Activated CD8-positive, alpha-beta T cell treated with anti-CD3 and anti-CD28 coated beads, Interleukin-2, amount 10 ng/mL, durations not matched to agents 7 days and 5 days (primary cell): ENCODE measurements at regions not wholly inside any gene's neighbourhood (a gene's known extent, or its start where the extent isn't known, plus 50 kb on each side); places are given as distances from the start of the nearest gene placed in this dataset.
"Not testable (repeated sequence)": the region's sequence is repeated elsewhere in the genome, so short reads cannot be mapped to it uniquely, and the experiment has no call there.

Source experiments
- ATAC-seq: fragments of 150-1000 bp; cut with Tn5 transposase; one replicate; pipeline ENCODE4 v1.10.0; 2021; ENCODE audit warnings: moderate library complexity
- CTCF ChIA-PET: fragments of 350-600 bp; sonication (Branson Sonifier 250); formaldehyde crosslinking; loops from one replicate; lab custom pipeline; 2021; ENCODE audit warnings: antibody characterized with exemption; lab: Charles Lee
- POLR2A ChIA-PET: fragments of 350-600 bp; sonication (Branson Sonifier 250); formaldehyde crosslinking; loops from one replicate; lab custom pipeline; 2021; ENCODE audit warnings: antibody characterized with exemption; lab: Charles Lee
- DNase-seq: peaks from one replicate; pipeline ENCODE4 v3.0.0-alpha.2; 2020
- H3K27ac Mint-ChIP-seq: one replicate; pipeline ENCODE4 v1.8.0; 2021; ENCODE audit warnings: mild to moderate bottlenecking, mixed read lengths
- H3K27me3 Mint-ChIP-seq: one replicate; pipeline ENCODE4 v1.8.0; 2021; ENCODE audit warnings: low read depth, mixed read lengths
- H3K36me3 Mint-ChIP-seq: one replicate; pipeline ENCODE4 v1.8.0; 2021; ENCODE audit warnings: low read depth, mixed read lengths
- H3K4me1 Mint-ChIP-seq: one replicate; pipeline ENCODE4 v1.8.0; 2021; ENCODE audit warnings: low read depth, mixed read lengths
- H3K4me3 Mint-ChIP-seq: one replicate; pipeline ENCODE4 v1.8.0; 2021; ENCODE audit warnings: mild to moderate bottlenecking, mixed read lengths
- H3K9me3 Mint-ChIP-seq: one replicate; pipeline ENCODE4 v1.8.0; 2022; ENCODE audit warnings: mixed read lengths; ENCODE audit not compliant: insufficient read depth

DNA sequence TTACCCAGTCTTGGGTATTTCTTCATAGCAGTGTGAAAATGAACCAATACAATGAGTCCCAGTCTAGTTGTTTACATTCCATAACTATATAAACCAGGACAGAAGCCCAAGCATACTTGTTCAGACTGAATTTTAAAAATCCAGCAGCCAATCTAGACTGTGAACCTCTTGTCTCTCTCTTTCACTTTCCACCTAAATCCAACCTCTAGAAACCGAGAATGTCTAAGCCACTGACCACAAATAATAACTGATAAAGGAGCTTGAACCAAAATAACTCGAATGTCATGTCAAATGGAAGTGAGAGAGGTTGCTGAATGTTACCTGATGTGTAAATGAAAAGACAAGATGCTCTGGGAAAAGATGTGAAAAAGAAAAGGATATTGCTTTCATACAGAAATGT, 544.7 kb downstream of the NLGN4X start:
- ATAC-seq: no peak
- Mint-ChIP-seq H3K36me3 (no peaks in the 10 kb centered on the region), H3K4me1 (no peaks in the 10 kb centered on the region), H3K9me3 (no peaks in the 10 kb centered on the region), H3K27ac (no peak overlapping the region), H3K4me3 (no peak overlapping the region), H3K27me3 (no peaks in the 10 kb centered on the region)
- CTCF ChIA-PET: no interaction called here
- POLR2A ChIA-PET: no interaction called here
- no peak for DNase-seq

DNA sequence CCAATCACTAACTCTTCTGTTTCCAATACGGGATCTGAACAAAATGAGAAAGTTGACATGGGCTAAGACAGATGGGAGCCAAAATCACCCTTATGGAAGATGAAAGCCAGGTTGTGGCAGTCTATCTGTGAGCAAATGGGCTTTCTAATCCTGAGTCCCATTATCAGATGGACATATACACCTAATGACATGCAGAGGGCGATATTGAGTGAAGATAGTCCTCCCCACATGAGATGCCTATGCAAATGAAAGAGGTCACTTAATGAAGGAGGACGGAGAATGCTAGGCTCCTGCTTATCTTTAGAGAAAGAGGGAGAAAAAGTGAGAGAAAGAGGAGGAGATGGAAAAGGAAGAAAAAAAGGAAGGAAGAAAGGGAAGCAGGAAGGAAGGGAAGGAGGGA, 547.5 kb downstream of the NLGN4X start:
- H3K4me3 Mint-ChIP-seq: no peak overlapping the region
- H3K27me3 Mint-ChIP-seq: no peaks in the 10 kb centered on the region
- H3K27ac Mint-ChIP-seq: no peak overlapping the region
- DNase-seq (no peak), ATAC-seq (no peak)
- H3K36me3 Mint-ChIP-seq: no peaks in the 10 kb centered on the region
- POLR2A ChIA-PET: no interaction called here
- no peaks in the 10 kb centered on the region for H3K9me3 Mint-ChIP-seq
- no peaks in the 10 kb centered on the region for H3K4me1 Mint-ChIP-seq
- CTCF ChIA-PET: no interaction called here

DNA sequence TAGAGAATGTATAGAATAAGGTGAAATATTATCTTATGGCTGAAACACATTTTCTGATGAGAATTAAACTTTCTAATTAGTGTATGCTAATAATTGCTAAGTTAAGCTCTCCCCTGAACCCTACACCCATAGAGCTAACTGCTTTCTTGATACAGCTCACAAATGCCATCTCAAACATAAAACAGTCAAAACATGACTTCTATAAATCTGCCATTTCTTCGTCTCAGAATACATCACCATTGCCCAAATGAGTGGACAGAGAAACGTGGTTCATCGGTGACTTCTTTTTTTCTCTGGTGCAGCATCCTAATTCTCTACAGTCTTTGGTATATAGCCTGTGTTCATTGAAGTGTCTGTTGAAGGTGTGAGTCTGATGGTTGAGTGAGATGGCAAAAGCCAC, 554.6 kb downstream of the NLGN4X start:
- Mint-ChIP-seq H3K27me3 (no peaks in the 10 kb centered on the region), H3K4me3 (no peak overlapping the region), H3K9me3 (no peaks in the 10 kb centered on the region), H3K27ac (no peak overlapping the region), H3K4me1 (no peaks in the 10 kb centered on the region), H3K36me3 (no peaks in the 10 kb centered on the region)
- DNase-seq: no peak
- ATAC-seq: no peak
- ChIA-PET POLR2A (no interaction called here), CTCF (no interaction called here)

DNA sequence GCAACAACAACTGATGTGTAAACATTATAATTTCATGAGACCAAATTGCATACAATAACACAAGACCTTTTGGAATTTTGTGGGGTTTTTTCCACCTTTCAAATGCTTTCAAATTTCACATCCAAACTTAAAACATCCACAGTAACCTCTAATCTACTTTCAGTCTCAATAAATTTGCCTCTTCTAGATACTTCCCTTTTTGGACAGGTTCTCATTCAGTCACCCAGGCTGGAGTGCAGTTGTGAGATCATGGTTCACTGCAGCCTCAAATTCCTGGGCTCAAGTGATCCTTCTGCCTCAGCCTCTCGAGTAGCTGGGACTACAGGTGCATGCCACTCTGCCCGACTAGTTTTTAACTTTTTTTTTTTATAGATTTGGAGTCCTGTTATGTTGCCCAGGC, 556.6 kb downstream of the NLGN4X start:
- no peak overlapping the region for H3K4me3 Mint-ChIP-seq
- ChIA-PET CTCF (no interaction called here), POLR2A (no interaction called here)
- no peaks in the 10 kb centered on the region for H3K9me3 Mint-ChIP-seq
- ATAC-seq: no peak
- no peak for DNase-seq
- no peak overlapping the region for H3K27ac Mint-ChIP-seq
- no peaks in the 10 kb centered on the region for H3K27me3 Mint-ChIP-seq
- H3K4me1 Mint-ChIP-seq: no peaks in the 10 kb centered on the region
- H3K36me3 Mint-ChIP-seq: no peaks in the 10 kb centered on the region

DNA sequence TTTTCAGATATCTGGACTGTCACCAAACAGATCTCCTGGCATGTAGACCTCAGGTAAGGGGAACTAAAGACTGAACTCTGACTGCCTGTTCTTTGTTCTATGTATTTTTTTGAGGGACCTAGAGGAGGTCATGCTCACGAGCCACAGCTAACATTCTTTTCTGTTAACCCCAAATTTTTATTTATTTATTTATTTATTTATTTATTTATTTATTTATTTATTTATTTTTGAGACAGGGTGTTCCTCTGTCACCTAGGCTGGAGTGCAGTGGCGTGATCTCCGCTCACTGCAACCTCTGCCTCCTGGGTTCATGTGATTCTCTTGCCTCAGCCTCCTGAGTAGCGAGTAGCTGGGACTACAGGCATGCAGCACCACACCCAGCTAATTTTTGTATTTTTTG, 562.0 kb downstream of the NLGN4X start:
- H3K9me3 Mint-ChIP-seq, H3K27ac Mint-ChIP-seq, H3K27me3 Mint-ChIP-seq, H3K4me1 Mint-ChIP-seq, CTCF ChIA-PET, H3K4me3 Mint-ChIP-seq, DNase-seq, POLR2A ChIA-PET, ATAC-seq, H3K36me3 Mint-ChIP-seq: not testable (repeated sequence)

DNA sequence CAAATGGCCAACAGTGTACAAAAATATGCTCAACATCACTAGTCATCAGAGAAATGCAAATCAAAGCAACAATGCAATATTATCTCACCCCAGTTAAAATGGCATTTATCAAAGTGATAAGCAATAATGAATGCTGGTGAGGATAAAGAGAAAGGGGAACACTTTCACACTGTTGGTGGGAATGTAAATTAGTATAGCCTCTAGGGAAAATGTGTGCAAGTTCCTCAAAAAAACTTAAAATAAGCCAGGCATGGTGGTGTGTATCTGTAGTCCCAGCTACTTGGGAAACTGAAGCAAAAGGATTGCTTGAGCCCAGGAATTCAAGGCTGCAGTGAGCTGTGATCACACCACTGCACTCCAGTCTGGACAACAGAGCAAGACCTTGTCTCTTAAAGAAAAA, 572.1 kb downstream of the NLGN4X start:
- ChIA-PET POLR2A (no interaction called here), CTCF (no interaction called here)
- ATAC-seq (no peak), DNase-seq (no peak)
- no peak overlapping the region for H3K4me3 Mint-ChIP-seq
- H3K4me1 Mint-ChIP-seq: no peaks in the 10 kb centered on the region
- no peaks in the 10 kb centered on the region for H3K36me3 Mint-ChIP-seq
- H3K27me3 Mint-ChIP-seq: no peaks in the 10 kb centered on the region
- no peak overlapping the region for H3K27ac Mint-ChIP-seq
- no peaks in the 10 kb centered on the region for H3K9me3 Mint-ChIP-seq

DNA sequence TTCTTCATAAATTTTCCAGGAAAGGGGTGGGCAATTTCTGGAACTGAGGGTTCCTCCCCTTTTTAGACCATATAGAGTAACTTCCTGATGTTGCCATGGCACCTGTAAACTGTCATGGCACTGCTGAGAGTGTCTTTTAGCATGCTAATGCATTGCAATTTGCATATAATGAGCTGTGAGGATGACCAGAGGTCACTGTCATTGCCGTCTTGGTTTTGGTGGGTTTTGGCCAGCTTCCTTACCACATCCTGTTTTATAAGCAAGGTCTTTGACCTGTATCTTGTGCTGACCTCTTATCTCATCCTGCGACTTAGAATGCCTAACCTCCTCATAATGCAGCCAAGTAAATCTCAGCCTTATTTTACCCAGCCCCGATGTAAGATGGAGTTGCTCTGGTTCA, 577.8 kb downstream of the NLGN4X start:
- ChIA-PET CTCF (no interaction called here), POLR2A (no interaction called here)
- Mint-ChIP-seq H3K9me3 (no peaks in the 10 kb centered on the region), H3K27ac (no peak overlapping the region), H3K4me3 (no peak overlapping the region), H3K36me3 (no peaks in the 10 kb centered on the region), H3K4me1 (no peaks in the 10 kb centered on the region), H3K27me3 (no peaks in the 10 kb centered on the region)
- DNase-seq (no peak), ATAC-seq (no peak)

DNA sequence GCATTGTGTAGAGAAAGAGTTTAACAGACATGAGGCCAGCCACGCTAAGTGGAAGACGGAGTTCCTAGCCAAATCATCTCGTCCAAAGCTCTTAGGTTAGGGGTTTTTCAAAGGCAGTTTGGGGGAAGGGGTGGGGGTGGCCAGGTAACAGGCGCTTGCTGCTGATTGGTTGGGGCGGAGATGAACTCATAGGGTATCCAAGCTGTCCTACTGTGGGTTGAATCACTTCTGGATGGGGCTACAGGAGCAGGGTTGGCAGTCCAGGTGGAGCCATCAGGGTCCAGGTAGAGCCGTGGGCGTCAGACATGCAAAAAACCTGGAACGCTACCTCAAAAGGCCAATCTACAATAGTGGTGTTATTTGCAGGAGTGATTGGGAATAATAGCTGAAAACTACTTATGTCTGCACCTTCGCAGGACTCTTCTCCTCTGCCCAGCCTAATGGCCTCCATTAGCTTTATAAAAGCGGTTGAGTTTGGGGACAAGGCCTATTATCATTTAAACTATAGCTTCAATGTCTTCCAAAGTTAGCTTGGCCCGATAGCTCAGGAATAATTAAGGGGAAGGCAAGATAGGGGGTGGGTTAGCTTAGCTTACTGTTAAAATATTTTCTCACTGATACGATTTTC, 579.6 kb downstream of the NLGN4X start:
- H3K9me3 Mint-ChIP-seq: no peaks in the 10 kb centered on the region
- CTCF ChIA-PET: no interaction called here

DNA sequence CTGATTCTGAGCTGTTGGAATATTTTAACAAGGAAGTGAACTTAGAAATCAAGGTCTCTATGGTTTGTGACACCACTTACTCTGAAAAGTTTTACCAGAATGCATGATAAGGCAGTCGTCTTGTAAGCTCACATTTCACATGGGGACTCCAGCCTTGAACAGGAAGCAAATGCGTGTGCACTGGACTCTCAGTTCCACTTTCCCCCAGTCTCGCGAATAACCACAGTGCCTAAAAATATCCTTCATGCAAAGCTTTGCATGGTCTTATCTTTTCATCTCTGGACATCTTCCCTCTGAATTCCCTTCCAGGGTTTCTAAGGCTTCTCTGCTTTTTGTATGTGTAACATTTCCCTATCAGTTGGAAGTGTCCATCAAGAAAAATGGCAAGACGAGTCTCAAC, 581.8 kb downstream of the NLGN4X start:
- ChIA-PET POLR2A (no interaction called here), CTCF (no interaction called here)
- Mint-ChIP-seq H3K4me3 (no peak overlapping the region), H3K9me3 (no peaks in the 10 kb centered on the region), H3K4me1 (no peaks in the 10 kb centered on the region), H3K27ac (no peak overlapping the region), H3K36me3 (no peaks in the 10 kb centered on the region), H3K27me3 (no peaks in the 10 kb centered on the region)
- DNase-seq (no peak), ATAC-seq (no peak)

More for the DNA sequence above, 579.6 kb downstream of the NLGN4X start:
- H3K4me3 Mint-ChIP-seq: no peak overlapping the region
- H3K27me3 Mint-ChIP-seq: no peaks in the 10 kb centered on the region
- DNase-seq: no peak
- no peak for ATAC-seq
- H3K4me1 Mint-ChIP-seq: no peaks in the 10 kb centered on the region
- no peak overlapping the region for H3K27ac Mint-ChIP-seq
- no peaks in the 10 kb centered on the region for H3K36me3 Mint-ChIP-seq
- POLR2A ChIA-PET: no interaction called here

DNA sequence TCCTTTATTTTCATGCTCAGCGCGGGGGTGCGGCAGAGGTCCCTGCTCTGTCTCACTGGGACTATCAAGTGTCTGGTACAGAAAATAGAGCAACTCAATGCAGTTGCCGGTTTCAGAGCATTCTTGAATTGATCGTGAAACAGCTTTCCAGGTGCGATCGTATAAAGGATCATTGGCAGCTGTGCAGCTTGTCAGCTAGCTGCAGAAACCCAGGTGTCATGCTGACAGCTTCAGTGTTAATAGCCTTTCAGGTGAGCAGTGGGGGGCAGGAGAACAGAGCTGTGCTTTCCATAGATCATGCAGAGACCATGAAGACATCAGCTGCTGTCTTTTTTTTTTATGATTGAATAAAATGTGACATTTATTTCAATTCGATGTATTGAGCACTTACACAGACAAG, 583.9 kb downstream of the NLGN4X start:
- Mint-ChIP-seq H3K36me3 (no peaks in the 10 kb centered on the region), H3K9me3 (no peaks in the 10 kb centered on the region), H3K27me3 (no peaks in the 10 kb centered on the region), H3K4me1 (no peaks in the 10 kb centered on the region), H3K4me3 (no peak overlapping the region), H3K27ac (no peak overlapping the region)
- no peak for DNase-seq
- ChIA-PET POLR2A (no interaction called here), CTCF (no interaction called here)
- ATAC-seq: no peak

DNA sequence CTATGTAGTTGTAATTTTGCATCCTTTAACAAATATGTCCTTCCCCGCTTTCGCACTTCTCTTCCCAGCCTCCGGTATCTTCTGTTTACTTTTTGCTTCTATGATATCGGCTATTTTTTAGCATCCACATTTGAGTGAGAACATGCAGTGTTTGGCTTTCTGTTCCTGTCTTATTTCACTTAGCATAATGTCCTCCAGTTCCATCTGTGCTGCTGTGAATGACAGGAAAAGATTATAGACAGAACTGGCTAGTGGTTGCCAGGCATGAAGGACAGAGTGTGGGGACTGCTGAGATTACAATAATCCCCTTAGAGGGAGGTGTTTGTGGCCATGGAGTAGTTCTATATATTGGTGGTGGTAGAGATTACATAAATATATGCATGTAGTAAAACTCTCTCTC, 588.6 kb downstream of the NLGN4X start:
- DNase-seq (no peak), ATAC-seq (no peak)
- CTCF ChIA-PET: no interaction called here
- H3K4me3 Mint-ChIP-seq: no peak overlapping the region
- no peaks in the 10 kb centered on the region for H3K36me3 Mint-ChIP-seq
- H3K4me1 Mint-ChIP-seq: no peaks in the 10 kb centered on the region
- POLR2A ChIA-PET: no interaction called here
- H3K27me3 Mint-ChIP-seq: no peaks in the 10 kb centered on the region
- H3K9me3 Mint-ChIP-seq: peaks cover 5% of the 10 kb centered on the region
- no peak overlapping the region for H3K27ac Mint-ChIP-seq

DNA sequence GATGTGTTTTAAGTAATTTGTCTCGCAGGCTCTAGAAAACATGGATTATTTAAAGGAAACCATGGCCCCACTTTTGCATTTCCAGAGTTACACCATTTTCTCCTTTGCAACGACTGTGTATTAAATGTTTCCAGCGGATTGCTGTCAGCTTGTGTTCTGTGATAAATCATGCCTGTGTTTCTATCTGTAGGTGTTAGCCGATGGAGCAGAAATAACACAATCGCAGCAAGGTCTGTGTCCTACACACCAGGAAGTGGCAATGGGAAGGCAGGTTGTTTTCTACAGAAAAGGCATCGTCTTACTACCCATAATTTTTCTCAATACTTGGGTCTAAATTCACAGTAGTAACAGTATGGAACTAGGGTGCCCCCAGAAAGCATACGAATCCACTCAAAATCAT, 590.1 kb downstream of the NLGN4X start:
- ChIA-PET CTCF (no interaction called here), POLR2A (no interaction called here)
- Mint-ChIP-seq H3K27ac (no peak overlapping the region), H3K9me3 (peaks cover 5% of the 10 kb centered on the region), H3K4me3 (no peak overlapping the region), H3K4me1 (no peaks in the 10 kb centered on the region), H3K27me3 (no peaks in the 10 kb centered on the region), H3K36me3 (no peaks in the 10 kb centered on the region)
- ATAC-seq (no peak), DNase-seq (no peak)

DNA sequence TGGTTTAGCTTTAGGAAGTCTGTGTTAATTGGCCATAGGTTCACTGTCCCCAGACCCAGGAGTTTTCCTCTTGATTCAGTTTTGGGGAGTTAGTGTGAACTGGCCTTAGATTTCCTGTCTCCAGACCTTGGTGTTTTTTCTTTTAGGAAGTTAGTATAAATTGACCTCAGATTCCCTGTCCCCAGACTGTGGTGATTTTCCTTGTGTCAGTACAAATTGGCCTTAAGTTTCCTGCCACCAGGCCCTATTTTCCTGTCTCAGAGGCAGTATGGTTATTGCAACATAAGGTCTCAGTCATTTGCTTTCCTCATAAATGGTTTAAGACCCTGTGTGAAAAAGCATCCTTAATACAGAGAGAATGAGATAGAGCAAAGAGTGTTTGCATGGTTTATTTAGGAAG, 595.8 kb downstream of the NLGN4X start:
- Mint-ChIP-seq H3K9me3 (peaks cover 8% of the 10 kb centered on the region), H3K4me3 (no peak overlapping the region), H3K27me3 (no peaks in the 10 kb centered on the region), H3K36me3 (no peaks in the 10 kb centered on the region), H3K27ac (no peak overlapping the region), H3K4me1 (no peaks in the 10 kb centered on the region)
- CTCF ChIA-PET: no interaction called here
- no peak for ATAC-seq
- no peak for DNase-seq
- POLR2A ChIA-PET: no interaction called here
